Muscle of leg (tissue), 3 donors: ENCODE measurements at regions not wholly inside any gene's neighbourhood (a gene's known extent, or its start where the extent isn't known, plus 50 kb on each side); places are given as distances from the start of the nearest gene placed in this dataset.

Experiments used
- DNase-seq: peaks from one replicate; pipeline ENCODE4 v3.0.0; 2013
- H3K27ac ChIP-seq: one replicate; pipeline ENCODE4 v1.5.1; 2013; ENCODE audit warnings: mild to moderate bottlenecking, low read length, control low read depth
- H3K27me3 ChIP-seq: one replicate; pipeline ENCODE4 v1.6.1; 2013; ENCODE audit warnings: low read length; ENCODE audit not compliant: control insufficient read depth, insufficient read depth
- H3K36me3 ChIP-seq: one replicate; pipeline ENCODE4 v1.6.1; 2013; ENCODE audit warnings: low read length; ENCODE audit not compliant: control insufficient read depth, insufficient read depth
- H3K4me1 ChIP-seq: one replicate; pipeline ENCODE4 v1.6.1; 2013; ENCODE audit warnings: low read length; ENCODE audit not compliant: control insufficient read depth, insufficient read depth
- H3K4me3 ChIP-seq: one replicate; pipeline ENCODE4 v1.5.1; 2013; ENCODE audit warnings: low read length, control low read depth
- H3K9me3 ChIP-seq: replicated peaks from 2 replicates; pipeline ENCODE4 v1.6.1; 2013; ENCODE audit warnings: low read depth, low read length; ENCODE audit not compliant: control insufficient read depth
- WGBS: methylation state at CpG from one replicate; pipeline ENCODE4 v1.1.5; 2013; ENCODE audit warnings: missing lambda C conversion rate; ENCODE audit not compliant: insufficient coverage; 5-methylcytosine and 5-hydroxymethylcytosine counted together

DNA sequence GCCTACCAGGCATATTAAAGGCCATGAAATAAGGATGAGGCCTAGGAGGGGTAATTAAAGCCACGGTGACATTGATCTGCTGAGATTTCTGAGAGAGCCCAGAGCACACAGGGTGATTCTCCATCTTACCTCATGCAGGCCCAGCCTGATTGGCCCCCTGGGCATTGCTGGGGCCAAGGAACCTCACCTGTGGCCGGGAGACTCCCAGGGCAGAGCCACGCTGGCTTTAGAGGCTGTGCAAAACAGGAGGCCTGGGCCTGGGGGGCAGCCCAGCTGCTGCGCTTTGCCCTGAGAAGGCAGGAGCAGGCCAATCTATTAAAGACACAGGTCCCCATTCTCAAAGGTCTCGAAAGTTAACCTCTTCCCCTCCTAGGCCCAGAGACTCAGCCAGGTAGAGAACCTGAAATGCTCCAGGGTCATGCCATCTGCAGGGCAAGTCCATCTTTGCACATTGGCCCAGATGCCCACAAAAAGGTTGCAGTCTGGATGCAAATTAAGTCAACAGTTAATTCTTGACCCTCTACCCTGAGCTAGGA lies 1099.7 kb downstream of the BCL11B start:
- no peak for DNase-seq
- Histone ChIP-seq H3K36me3 (no peaks in the 10 kb centered on the region), H3K27ac (no peak overlapping the region), H3K9me3 (no peaks in the 10 kb centered on the region), H3K4me1 (peaks cover 17% of the 10 kb centered on the region), H3K27me3 (no peaks in the 10 kb centered on the region), H3K4me3 (no peak overlapping the region)
- 73% methylated on average over 4 of the region's 5 CpGs for WGBS

DNA sequence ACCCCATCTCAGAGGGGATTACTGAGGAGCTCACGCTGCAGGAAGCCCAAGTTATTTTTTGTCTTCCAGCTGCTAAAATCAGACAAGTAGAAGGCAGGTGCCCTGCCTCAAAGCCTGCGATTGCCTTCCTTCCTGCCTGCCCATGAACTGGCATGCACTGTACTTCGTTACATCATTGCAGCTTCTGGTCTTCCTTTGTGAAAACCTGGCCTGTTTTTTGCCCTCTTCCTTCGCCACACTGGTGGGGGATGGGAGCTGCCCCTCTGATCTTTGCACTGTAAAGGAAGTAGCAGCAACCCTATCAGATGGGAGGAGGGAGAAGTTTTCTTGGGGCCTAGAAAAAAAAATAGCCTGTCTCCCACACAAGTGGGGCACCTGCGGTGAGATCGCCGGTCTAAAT lies 1098.7 kb downstream of the BCL11B start:
- Histone ChIP-seq H3K27me3 (no peaks in the 10 kb centered on the region), H3K4me1 (peaks cover 9% of the 10 kb centered on the region), H3K4me3 (no peak overlapping the region), H3K27ac (no peak overlapping the region), H3K36me3 (no peaks in the 10 kb centered on the region), H3K9me3 (no peaks in the 10 kb centered on the region)
- DNase-seq = no peak
- WGBS = 36% methylated on average over 3 of the region's 7 CpGs

DNA sequence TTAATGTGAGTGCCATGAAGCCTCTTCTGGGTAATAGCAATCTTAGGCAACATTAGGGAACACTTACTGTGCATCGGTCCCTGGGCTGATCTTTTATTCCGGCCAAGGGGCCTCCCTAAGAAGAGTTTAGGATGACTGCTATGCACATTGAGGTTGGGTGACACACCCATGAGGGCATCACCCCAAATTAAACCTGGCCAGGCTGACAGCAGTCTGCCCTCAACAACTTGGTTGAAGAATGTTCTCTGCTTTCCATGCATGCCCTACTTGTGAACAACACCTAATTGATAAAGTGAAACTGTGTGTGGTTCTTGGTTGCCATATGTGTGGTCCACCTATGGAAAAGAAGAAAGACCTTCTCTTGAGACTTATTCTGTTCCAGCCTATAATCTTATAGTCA lies 1098.0 kb downstream of the BCL11B start:
- Histone ChIP-seq H3K27ac (no peak overlapping the region), H3K9me3 (no peaks in the 10 kb centered on the region), H3K4me1 (peaks cover 9% of the 10 kb centered on the region), H3K4me3 (no peak overlapping the region), H3K36me3 (no peaks in the 10 kb centered on the region), H3K27me3 (no peaks in the 10 kb centered on the region)
- 0% methylated on average over 1 of the region's 2 CpGs for WGBS
- DNase-seq = no peak

DNA sequence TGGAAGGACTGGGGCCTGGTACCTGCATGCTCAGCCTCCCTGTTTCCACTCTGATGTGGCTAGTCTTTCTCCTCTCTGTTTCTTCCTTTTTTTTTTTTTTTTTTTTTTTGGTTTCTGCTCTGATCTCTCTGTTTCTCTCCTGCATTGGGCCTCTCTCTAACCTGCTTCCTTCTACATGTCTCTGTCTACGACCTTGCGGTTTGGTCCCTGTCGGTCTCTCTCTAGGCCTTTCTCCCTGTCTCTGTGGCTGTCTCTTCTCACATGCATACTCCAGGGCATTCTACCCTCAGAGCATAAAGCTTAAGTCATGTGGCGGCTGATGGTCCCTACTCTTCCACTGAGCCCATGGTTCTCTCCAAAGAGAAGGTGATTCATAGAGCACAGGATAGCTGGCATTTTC lies 1096.6 kb downstream of the BCL11B start:
- no peak overlapping the region for H3K27ac ChIP-seq
- H3K9me3 ChIP-seq = no peaks in the 10 kb centered on the region
- H3K4me1 ChIP-seq = peaks cover 9% of the 10 kb centered on the region
- no peak for DNase-seq
- 90% methylated on average over 3 of the region's 4 CpGs for WGBS
- no peak overlapping the region for H3K4me3 ChIP-seq
- H3K27me3 ChIP-seq = no peaks in the 10 kb centered on the region
- no peaks in the 10 kb centered on the region for H3K36me3 ChIP-seq

DNA sequence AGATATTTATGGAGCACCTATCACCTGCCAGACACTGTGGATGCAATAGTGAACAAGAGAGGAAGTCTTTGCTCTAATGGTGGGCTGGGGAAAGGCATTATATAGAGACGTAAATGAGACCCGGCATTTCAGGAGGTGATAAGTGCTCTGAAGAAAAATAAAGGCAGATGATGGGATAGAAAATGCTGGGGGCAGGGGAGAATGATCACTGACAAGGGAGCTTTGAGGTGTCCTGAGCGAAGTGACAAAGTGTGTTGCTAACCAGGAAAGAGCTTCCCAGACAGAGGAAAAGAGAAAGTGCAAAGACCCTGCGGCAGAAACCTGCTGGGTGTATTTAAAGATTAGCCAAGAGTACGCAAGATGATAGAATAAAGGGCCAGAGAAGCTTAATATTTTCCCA lies 1096.1 kb downstream of the BCL11B start:
- Histone ChIP-seq H3K27ac (no peak overlapping the region), H3K4me3 (no peak overlapping the region), H3K36me3 (no peaks in the 10 kb centered on the region), H3K4me1 (peaks cover 9% of the 10 kb centered on the region), H3K27me3 (no peaks in the 10 kb centered on the region), H3K9me3 (no peaks in the 10 kb centered on the region)
- no peak for DNase-seq
- WGBS = 85% methylated on average over 4 of the region's 5 CpGs

DNA sequence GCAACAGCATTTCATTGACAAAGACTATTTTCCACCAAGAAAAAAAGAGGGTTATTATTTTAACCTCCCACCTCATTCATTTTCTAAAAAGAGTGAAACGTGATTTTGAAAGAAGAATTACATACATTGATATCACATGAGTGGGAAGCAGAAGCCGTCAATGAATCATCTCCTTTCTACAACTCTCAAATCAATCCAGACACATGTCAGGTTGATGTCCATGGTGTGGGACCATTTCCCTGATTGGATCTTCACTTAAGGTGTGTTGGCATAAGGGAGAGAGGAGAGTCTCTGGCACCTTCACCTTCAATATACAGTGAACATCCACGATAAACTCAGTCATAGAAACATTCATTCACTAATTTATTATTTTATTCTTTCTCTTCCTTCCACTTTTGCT lies 1095.1 kb downstream of the BCL11B start:
- no peak overlapping the region for H3K27ac ChIP-seq
- no CpG with 5 or more reads among the region's 3 CpGs for WGBS
- no peak overlapping the region for H3K4me3 ChIP-seq

DNA sequence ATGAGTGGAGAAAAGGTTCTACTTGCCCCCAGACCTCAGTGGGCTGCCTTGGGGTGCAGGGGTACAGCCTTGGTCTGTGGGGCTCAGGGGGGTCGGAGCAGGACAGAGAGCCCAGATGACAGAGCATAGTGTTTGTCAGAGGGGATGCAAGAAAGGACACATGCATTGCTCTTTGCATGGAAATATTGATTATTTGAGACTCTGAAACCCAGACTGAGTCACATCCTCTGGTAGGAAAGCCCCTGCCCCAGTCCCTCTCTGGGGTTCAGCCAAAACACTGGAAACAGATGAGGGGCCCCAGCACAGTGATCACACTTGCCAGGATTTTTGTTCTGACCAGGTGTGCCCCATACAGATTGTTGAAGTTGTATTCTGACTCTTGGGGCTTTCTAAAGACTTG lies 1094.4 kb downstream of the BCL11B start:
- WGBS = 86% methylated on average over 1 of the region's 1 CpG
- DNase-seq = no peak
- H3K27me3 ChIP-seq = no peaks in the 10 kb centered on the region

More for the DNA sequence above, 1095.1 kb downstream of the BCL11B start:
- DNase-seq = no peak
- Histone ChIP-seq H3K36me3 (no peaks in the 10 kb centered on the region), H3K4me1 (peaks cover 11% of the 10 kb centered on the region), H3K27me3 (no peaks in the 10 kb centered on the region), H3K9me3 (no peaks in the 10 kb centered on the region)

DNA sequence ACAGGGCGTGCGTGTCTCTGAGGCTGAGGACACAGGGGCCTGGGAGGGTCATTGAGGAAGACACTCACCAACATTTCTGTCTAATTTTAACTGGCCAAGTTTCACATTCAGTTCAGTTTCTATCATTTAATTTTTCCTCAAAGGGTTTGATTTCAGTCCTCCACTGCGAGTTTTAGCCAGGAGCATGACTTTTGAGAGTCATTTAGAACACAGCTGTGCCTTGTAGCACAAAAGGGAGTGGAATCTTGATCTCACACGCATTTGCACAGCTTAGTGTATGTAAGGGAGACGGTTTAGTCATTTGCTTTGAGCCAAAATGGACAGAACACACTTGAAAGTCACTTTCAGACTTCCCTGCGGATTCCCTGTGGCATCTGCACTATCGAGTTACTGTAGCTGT lies 1090.8 kb downstream of the BCL11B start:
- 50% methylated on average over 2 of the region's 7 CpGs for WGBS
- Histone ChIP-seq H3K27ac (no peak overlapping the region), H3K27me3 (no peaks in the 10 kb centered on the region), H3K9me3 (no peaks in the 10 kb centered on the region), H3K4me1 (peaks cover 2% of the 10 kb centered on the region), H3K4me3 (no peak overlapping the region), H3K36me3 (no peaks in the 10 kb centered on the region)
- DNase-seq = no peak

More for the DNA sequence above, 1094.4 kb downstream of the BCL11B start:
- Histone ChIP-seq H3K4me3 (no peak overlapping the region), H3K36me3 (no peaks in the 10 kb centered on the region), H3K27ac (no peak overlapping the region), H3K9me3 (no peaks in the 10 kb centered on the region), H3K4me1 (peaks cover 7% of the 10 kb centered on the region)

DNA sequence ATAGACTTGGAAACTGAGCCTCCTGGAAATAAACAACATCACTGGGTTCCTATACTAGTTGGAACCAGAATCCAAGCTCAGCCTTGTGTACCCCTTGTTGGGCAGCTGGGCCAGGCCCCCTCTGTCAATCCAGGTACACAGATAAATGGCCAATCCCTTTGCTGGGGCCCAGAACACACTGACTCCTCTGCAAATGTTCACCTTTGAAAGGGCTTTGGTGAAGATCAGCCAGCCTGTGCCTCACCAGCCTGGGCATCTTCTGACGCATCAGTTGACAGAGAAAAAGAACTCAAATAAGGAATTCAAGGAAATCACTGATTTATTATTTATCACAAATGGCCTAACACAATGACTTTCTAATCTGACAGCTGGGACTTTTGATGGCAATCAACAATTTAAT lies 1090.2 kb downstream of the BCL11B start:
- H3K4me3 ChIP-seq = no peak overlapping the region
- WGBS = 100% methylated on average over 1 of the region's 1 CpG
- no peaks in the 10 kb centered on the region for H3K27me3 ChIP-seq
- H3K4me1 ChIP-seq = peaks cover 2% of the 10 kb centered on the region
- H3K36me3 ChIP-seq = no peaks in the 10 kb centered on the region
- H3K27ac ChIP-seq = no peak overlapping the region
- no peaks in the 10 kb centered on the region for H3K9me3 ChIP-seq
- no peak for DNase-seq

DNA sequence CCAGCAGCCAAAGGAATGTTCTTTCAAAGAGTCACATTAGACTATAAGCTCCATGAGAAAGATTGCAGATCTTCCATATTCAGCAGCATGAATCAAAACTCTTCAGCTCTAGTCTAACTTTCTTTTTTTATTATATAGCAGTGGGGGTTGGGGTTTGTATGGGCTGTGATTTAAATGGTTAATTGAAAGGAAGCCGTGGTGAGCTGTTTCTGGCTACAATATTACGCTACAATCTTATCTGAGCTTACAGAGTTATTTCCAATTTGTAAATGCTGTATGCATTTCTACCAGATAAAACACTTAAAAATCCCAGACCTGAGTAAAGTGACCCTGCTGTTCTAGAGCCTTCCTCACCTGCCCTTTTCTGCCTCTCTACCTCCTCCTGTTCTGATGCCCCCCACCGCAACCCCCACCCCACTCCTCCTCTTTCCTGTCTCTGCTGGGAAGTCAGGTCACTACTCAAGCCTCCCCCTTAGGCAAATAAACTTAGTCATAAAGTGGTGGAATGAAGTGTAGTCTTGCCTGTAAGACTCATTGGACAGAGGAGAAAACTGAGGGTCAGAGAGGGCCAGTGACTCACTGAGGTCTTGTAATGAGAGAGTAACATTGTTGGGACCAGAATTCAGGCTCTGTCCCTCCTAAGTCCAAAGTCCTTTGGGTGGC lies 1089.5 kb downstream of the BCL11B start:
- Histone ChIP-seq H3K4me1 (peaks cover 2% of the 10 kb centered on the region), H3K4me3 (no peak overlapping the region), H3K27ac (no peak overlapping the region), H3K27me3 (no peaks in the 10 kb centered on the region), H3K36me3 (no peaks in the 10 kb centered on the region), H3K9me3 (no peaks in the 10 kb centered on the region)
- no peak for DNase-seq
- no CpG with 5 or more reads among the region's 3 CpGs for WGBS

DNA sequence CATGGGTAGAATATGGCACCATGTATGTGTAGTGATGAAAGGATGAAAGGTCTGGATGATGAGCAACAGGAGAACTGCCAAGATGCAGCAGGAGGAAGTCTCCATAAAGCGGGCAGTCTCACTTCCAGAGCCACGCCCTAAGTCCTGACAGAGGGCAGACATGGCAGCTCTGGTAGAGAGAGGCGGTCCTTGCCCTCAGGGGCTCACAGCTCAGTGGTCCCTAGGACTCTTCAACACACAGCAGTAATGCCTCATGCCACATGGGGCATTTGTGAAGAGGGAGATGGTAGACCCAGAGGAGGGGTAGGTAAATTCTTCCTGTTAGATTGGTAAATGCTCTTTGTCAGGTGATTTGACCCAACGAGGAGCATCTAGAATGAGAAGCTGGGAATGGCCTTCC lies 1088.4 kb downstream of the BCL11B start:
- Histone ChIP-seq H3K4me1 (peaks cover 2% of the 10 kb centered on the region), H3K27ac (no peak overlapping the region), H3K4me3 (no peak overlapping the region), H3K9me3 (no peaks in the 10 kb centered on the region), H3K36me3 (no peaks in the 10 kb centered on the region), H3K27me3 (no peaks in the 10 kb centered on the region)
- DNase-seq = no peak
- WGBS = 86% methylated on average over 2 of the region's 4 CpGs
